T-helper 17 cell (primary cell): ENCODE measurements at regions not wholly inside any gene's neighbourhood (a gene's known extent, or its start where the extent isn't known, plus 50 kb on each side); places are given as distances from the start of the nearest gene placed in this dataset.

Experiments used
- ATAC-seq: fragments of 150-1000 bp; cut with Tn5 transposase; 2 replicates; pipeline ENCODE4 v1.10.0; 2021; ENCODE audit warnings: mild to moderate bottlenecking, moderate library complexity
- DNase-seq, 3 donors: peaks; one replicate each; pipeline versions ENCODE4 v3.0.0 to v3.0.0-alpha.2; 2020 to 2021
- H3K9me3 ChIP-seq: one replicate; pipeline ENCODE4 v1.7.0; 2013; ENCODE audit warnings: low read length, mild to moderate bottlenecking; ENCODE audit not compliant: control insufficient read depth, poor library complexity, severe bottlenecking
- H3K27ac Mint-ChIP-seq: one replicate; pipeline ENCODE4 v1.8.0; 2022; ENCODE audit warnings: mild to moderate bottlenecking, moderate library complexity, mixed read lengths
- H3K27me3 Mint-ChIP-seq: one replicate; pipeline ENCODE4 v1.8.0; 2022; ENCODE audit warnings: mixed read lengths
- H3K36me3 Mint-ChIP-seq: one replicate; pipeline ENCODE4 v1.8.0; 2022; ENCODE audit warnings: low read depth, mixed read lengths
- H3K4me1 Mint-ChIP-seq: one replicate; pipeline ENCODE4 v1.8.0; 2022; ENCODE audit warnings: mild to moderate bottlenecking, mixed read lengths
- H3K4me3 Mint-ChIP-seq: one replicate; pipeline ENCODE4 v1.8.0; 2022; ENCODE audit warnings: mild to moderate bottlenecking, moderate library complexity, mixed read lengths

DNA sequence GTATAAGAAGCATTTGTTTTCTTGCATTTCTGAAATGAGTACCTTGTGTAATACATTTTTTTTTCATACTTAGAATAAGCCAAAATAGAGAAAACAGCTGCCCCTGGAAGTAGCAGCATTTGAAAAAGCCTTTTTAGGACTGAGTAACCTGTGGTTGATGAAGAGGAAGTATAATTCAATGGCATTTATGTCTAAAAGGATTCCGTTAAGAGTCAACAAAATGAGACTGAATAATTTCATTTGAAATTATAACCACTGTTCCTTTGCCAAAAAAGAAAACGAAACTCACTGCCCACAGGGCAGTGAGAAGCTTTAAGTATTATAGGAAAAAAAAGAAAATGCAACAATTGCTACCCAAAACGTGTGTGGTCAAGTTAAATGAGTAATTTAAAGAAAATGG, 705.6 kb upstream of the PHF14 start:
- Mint-ChIP-seq H3K27ac (no peak overlapping the region), H3K4me3 (no peak overlapping the region), H3K27me3 (no peaks in the 10 kb centered on the region), H3K4me1 (no peaks in the 10 kb centered on the region), H3K36me3 (no peaks in the 10 kb centered on the region)
- DNase-seq (no peak), ATAC-seq (no peak)
- H3K9me3 ChIP-seq = no peaks in the 10 kb centered on the region

DNA sequence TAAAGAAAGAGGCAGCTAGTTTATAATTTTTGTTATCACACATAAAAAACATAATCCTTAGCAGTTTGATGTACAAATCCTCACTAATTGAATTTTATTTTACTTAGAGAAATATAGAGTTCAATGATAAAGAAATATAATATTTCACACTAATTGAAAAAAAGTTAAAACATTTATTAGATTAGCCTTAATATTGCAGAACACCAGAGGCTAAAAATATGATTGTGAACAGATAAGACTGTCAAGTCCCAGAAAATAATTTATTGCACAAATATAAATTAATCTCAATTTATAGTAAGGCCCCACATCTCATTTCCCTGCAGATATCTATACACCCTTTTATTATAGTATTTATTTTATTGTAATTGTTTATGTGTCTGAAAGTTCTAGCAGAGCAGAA, 690.8 kb upstream of the PHF14 start:
- no peaks in the 10 kb centered on the region for H3K36me3 Mint-ChIP-seq
- H3K4me1 Mint-ChIP-seq = no peaks in the 10 kb centered on the region
- DNase-seq = no peak
- no peak for ATAC-seq
- H3K27ac Mint-ChIP-seq = no peak overlapping the region
- no peak overlapping the region for H3K4me3 Mint-ChIP-seq
- H3K27me3 Mint-ChIP-seq = no peaks in the 10 kb centered on the region
- no peaks in the 10 kb centered on the region for H3K9me3 ChIP-seq

DNA sequence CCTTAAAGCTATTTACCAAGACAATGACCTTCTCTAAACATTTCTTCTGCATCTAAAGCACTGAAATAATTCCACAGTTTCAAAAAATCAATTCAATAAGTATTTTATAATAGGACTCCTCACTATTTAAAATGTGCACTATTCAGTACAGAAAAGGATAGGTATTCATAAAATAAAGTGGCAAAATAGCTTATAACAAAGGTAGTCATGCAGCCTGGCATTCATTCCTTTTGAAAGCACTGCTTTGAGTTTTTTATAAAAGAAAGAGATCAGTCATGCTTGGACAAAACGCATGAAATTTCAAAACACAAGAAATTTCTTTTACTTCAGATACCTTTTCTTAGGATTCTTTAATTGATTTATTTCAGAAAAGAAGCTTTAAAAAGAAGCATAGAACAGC, 689.7 kb upstream of the PHF14 start:
- no peaks in the 10 kb centered on the region for H3K36me3 Mint-ChIP-seq

DNA sequence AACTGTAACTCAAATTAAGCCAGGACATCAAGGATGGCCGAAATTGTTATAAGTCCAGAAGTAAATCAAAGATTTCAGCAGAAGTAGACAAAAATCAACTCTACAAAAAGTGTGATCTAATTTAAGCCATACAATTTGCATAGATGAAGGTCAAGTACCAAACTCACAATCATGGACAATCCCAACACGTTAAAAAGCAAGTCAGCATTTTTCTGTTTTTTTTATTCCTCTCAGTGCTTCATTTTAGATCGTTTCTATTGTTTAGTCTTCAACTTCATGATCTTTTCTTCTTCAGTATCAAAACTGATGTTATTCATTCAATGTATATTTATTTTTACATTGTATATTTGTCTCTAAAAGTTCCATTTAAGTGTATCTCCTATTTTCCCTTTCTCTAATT, 674.3 kb upstream of the PHF14 start:
- Mint-ChIP-seq H3K27me3 (no peaks in the 10 kb centered on the region), H3K4me1 (no peaks in the 10 kb centered on the region), H3K4me3 (no peak overlapping the region), H3K36me3 (no peaks in the 10 kb centered on the region), H3K27ac (no peak overlapping the region)
- DNase-seq = no peak
- H3K9me3 ChIP-seq = no peaks in the 10 kb centered on the region
- no peak for ATAC-seq

More for the DNA sequence above, 689.7 kb upstream of the PHF14 start:
- no peak overlapping the region for H3K4me3 Mint-ChIP-seq
- H3K9me3 ChIP-seq = no peaks in the 10 kb centered on the region
- H3K27ac Mint-ChIP-seq = no peak overlapping the region
- DNase-seq = no peak
- no peak for ATAC-seq
- H3K4me1 Mint-ChIP-seq = no peaks in the 10 kb centered on the region
- H3K27me3 Mint-ChIP-seq = no peaks in the 10 kb centered on the region

DNA sequence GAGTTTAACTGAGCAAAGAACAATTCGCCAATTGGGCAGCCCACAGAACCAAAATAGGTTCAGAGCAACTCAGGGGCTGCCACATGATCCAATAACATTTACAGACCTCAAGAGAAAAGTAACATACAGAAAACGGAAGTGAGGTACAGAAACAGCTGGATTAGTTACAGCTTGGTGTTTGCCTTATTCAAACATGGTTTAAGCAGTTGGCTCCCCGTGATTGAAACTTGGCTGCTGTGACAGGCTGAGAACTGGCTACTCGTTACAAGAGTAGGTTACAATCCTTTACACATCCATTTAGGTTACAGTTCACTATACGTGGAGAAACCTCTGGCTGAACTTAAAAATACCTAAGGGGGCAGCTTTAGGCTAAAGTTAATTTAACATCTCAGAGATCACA, 673.1 kb upstream of the PHF14 start:
- H3K9me3 ChIP-seq = no peaks in the 10 kb centered on the region
- H3K4me1 Mint-ChIP-seq = no peaks in the 10 kb centered on the region
- no peaks in the 10 kb centered on the region for H3K27me3 Mint-ChIP-seq
- ATAC-seq = no peak
- no peak for DNase-seq
- no peaks in the 10 kb centered on the region for H3K36me3 Mint-ChIP-seq
- H3K4me3 Mint-ChIP-seq = no peak overlapping the region
- H3K27ac Mint-ChIP-seq = no peak overlapping the region

DNA sequence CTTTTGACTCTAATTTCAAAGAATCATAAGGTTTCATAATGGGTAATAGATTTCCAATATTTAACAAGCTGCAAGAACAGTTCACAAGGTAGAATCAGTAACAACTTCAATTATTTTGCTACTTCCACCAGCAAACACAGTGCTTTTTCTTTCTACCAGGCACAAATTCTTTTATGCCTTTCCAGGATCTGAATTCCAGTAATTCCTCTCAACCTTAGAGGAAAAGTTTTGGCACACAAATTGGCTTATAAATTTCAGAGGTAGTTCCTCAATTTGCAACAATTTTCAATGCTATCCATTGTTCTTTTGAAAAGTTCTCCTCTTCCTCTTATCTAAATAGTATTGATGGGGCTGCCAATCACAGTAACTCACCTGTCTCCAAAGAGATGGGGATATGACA, 665.4 kb upstream of the PHF14 start:
- Mint-ChIP-seq H3K36me3 (no peaks in the 10 kb centered on the region), H3K4me1 (no peaks in the 10 kb centered on the region), H3K27ac (no peak overlapping the region), H3K4me3 (no peak overlapping the region), H3K27me3 (no peaks in the 10 kb centered on the region)
- no peaks in the 10 kb centered on the region for H3K9me3 ChIP-seq
- DNase-seq = no peak
- no peak for ATAC-seq

DNA sequence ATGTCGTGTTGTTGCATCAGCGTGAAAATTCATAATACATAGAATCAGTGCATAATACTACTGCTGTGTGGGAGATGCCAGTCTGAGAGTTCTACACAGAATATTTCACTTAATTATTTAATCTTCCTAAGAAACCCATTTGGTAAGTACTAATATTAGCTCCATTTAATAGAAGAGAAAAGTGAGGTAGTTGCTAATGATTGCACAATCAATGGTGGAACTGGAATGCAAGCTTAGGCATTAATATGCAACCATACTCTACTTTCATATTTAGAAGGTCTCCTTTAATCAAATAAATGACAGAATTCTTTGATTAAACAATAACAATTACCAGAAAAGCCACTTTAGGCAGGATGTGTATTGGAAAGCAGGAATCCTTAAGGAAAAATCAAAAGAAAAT, 660.7 kb upstream of the PHF14 start:
- no peaks in the 10 kb centered on the region for H3K9me3 ChIP-seq
- no peak overlapping the region for H3K27ac Mint-ChIP-seq
- DNase-seq (no peak), ATAC-seq (no peak)
- no peaks in the 10 kb centered on the region for H3K27me3 Mint-ChIP-seq
- H3K4me3 Mint-ChIP-seq = no peak overlapping the region
- H3K36me3 Mint-ChIP-seq = no peaks in the 10 kb centered on the region
- no peaks in the 10 kb centered on the region for H3K4me1 Mint-ChIP-seq

DNA sequence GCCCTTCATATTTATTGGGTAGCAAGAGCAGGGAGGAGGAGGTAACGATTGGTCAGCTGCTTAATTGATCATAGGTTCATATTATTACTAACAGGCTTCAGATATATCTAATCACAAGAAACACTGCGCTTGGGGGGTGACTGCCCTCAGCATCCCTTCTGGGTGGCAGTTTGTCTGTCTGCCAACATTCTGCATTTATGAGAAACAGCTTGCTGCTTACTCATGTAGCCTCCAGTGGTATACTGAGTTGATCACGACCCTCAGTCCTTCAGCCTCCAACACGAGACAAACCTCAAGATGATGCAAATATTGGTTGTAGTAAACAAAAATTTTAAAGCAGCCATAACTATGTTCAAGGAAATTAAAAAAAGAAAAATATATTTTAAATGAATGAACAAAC, 657.8 kb upstream of the PHF14 start:
- H3K4me3 Mint-ChIP-seq = no peak overlapping the region
- no peaks in the 10 kb centered on the region for H3K36me3 Mint-ChIP-seq
- DNase-seq = no peak
- H3K4me1 Mint-ChIP-seq = no peaks in the 10 kb centered on the region
- no peak overlapping the region for H3K27ac Mint-ChIP-seq
- no peak for ATAC-seq
- H3K9me3 ChIP-seq = no peaks in the 10 kb centered on the region
- H3K27me3 Mint-ChIP-seq = no peaks in the 10 kb centered on the region

DNA sequence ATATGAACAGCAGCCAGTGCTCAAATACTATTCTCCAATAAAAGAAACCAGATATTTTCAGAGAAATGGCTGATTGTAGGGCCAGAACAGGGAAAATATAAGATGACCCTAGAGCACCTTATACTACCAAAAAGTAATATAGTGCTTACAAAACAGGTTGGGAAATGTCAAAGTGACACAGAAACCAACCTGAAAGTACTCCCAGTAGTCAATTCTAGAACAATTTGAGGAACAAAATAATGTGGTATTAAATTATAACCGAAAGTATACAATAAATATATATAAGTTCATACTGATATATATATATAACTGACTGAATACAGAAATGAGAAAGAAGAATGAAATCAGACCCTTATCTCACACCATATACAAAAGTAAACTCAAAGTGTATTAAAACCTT, 657.2 kb upstream of the PHF14 start:
- Mint-ChIP-seq H3K27me3 (no peaks in the 10 kb centered on the region), H3K4me3 (no peak overlapping the region), H3K36me3 (no peaks in the 10 kb centered on the region), H3K4me1 (no peaks in the 10 kb centered on the region), H3K27ac (no peak overlapping the region)
- ATAC-seq (no peak), DNase-seq (no peak)
- no peaks in the 10 kb centered on the region for H3K9me3 ChIP-seq

DNA sequence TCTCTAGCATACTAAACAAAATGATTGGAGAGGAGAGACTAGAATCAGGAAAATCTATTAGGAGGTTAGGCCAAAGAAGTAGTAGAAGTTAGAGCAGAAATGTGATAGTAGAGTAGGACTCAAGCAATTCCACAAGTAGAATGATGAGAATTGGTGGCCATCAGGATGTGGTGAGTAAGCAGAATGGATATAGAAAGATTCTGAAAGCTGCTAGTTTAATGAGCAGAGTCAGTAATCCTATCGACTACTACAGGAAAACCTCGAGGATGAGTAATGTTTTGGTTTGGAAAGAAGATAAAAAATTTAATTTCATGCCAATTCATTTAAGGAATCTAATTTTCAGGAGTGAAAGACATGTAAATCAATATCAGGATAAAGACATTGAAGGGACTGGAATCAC, 648.3 kb upstream of the PHF14 start:
- Mint-ChIP-seq H3K27ac (no peak overlapping the region), H3K4me3 (no peak overlapping the region), H3K4me1 (no peaks in the 10 kb centered on the region), H3K27me3 (no peaks in the 10 kb centered on the region), H3K36me3 (no peaks in the 10 kb centered on the region)
- DNase-seq (no peak), ATAC-seq (no peak)
- no peaks in the 10 kb centered on the region for H3K9me3 ChIP-seq

DNA sequence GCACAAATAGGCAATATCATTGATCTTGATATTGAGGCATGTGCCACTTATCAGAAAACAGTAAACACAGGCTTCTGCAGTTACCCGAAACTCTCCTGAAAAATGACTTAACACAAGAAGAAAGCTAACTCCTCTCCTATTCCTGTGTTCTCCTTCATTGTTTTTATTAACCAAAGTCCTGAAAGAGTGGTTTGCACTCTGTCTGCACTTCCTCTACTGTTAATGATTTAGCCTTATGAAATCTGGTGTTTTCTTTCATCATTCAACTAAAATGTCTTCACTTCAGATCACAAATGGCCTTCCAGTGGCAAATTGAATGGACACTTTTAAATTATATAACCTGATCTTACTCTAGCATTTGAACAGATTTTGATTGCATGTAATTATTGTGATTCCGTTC, 630.6 kb upstream of the PHF14 start:
- H3K36me3 Mint-ChIP-seq = no peaks in the 10 kb centered on the region
- H3K4me1 Mint-ChIP-seq = no peaks in the 10 kb centered on the region
- no peak for ATAC-seq
- no peaks in the 10 kb centered on the region for H3K27me3 Mint-ChIP-seq
- no peaks in the 10 kb centered on the region for H3K9me3 ChIP-seq
- no peak for DNase-seq
- no peak overlapping the region for H3K27ac Mint-ChIP-seq
- H3K4me3 Mint-ChIP-seq = no peak overlapping the region

DNA sequence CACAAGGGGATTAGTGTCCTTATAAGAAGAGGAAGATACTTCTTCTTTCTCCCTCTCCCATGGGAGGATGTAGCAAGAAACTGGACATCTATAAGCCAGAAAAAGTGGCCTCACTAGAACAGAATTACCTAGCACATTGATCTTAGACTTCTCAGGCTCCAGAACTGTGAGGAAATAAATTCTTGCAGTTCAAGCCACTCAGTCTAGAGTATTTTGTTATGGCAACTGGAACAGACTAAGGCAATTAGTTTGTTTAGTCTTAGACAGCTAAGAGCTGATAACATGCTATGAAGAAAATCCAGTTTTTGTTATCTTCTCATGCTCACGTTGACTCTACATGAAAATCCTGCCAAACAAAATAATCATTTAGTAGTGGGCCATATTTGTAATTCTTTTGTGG, 627.6 kb upstream of the PHF14 start:
- Mint-ChIP-seq H3K27me3 (no peaks in the 10 kb centered on the region), H3K36me3 (no peaks in the 10 kb centered on the region), H3K4me3 (no peak overlapping the region), H3K27ac (no peak overlapping the region), H3K4me1 (no peaks in the 10 kb centered on the region)
- ATAC-seq (no peak), DNase-seq (no peak)
- no peaks in the 10 kb centered on the region for H3K9me3 ChIP-seq

DNA sequence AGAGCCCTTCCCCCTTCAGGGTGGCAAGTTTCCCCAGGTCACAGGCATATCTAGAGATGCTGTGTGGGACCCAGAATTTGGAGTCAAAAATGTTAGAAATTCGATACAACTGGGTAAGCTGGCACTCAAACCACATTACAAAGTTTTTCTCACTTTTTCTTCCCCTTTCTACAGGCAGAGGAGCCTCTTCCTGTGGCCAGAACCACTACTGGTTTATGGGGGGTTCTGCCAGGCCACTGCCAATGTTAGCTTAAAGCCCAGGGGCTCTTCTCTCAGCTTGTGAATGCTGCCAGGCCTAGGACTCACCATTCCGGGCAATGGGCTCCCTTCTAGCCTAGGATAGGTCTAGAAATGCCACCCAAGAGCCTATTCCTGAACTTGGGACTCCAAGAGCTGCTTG, 617.9 kb upstream of the PHF14 start:
- H3K4me3 Mint-ChIP-seq = no peak overlapping the region
- H3K4me1 Mint-ChIP-seq = no peaks in the 10 kb centered on the region
- no peaks in the 10 kb centered on the region for H3K36me3 Mint-ChIP-seq
- DNase-seq (no peak), ATAC-seq (no peak)
- no peaks in the 10 kb centered on the region for H3K9me3 ChIP-seq
- no peaks in the 10 kb centered on the region for H3K27me3 Mint-ChIP-seq
- no peak overlapping the region for H3K27ac Mint-ChIP-seq

DNA sequence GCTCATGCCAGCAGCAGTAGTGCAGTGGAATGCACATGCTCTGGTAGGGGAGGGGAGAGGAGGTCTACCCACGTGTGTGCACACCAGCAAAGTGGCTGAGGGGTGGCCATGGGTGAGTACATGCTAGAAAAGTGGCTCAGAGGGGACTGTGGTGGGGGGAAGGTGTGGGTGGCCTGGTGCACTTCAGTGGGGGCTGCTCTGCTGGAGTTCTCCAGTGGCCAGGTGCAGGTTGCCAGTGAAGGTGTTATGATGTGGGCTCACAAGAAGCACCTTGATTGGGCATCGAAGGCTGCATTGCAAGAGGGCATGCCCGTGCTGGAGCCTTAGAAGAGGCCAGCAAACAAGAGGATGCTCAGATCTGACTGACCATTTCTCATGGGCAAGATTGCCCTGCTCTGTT, 613.6 kb upstream of the PHF14 start:
- Mint-ChIP-seq H3K4me3 (no peak overlapping the region), H3K4me1 (no peaks in the 10 kb centered on the region), H3K27ac (no peak overlapping the region), H3K36me3 (no peaks in the 10 kb centered on the region), H3K27me3 (no peaks in the 10 kb centered on the region)
- no peak for DNase-seq
- no peaks in the 10 kb centered on the region for H3K9me3 ChIP-seq
- no peak for ATAC-seq

DNA sequence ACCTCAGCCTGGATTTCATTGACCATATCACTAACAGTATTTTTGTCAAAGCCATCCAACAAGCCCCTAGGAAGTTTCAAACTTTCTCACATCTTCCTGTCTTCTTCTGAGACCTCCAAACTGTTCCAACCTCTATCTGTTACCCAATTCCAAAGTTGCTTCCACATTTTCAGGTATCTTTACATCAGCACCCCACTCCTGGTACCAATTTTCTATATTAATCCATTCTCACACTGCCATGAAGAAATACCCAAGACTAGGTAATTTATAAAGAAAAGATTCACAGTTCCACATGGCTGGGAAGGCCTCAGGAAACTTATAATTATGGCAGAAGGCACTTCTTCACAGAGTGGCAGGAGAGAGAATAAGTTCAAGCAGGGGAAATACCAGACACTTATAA, 571.9 kb upstream of the PHF14 start:
- Mint-ChIP-seq H3K36me3 (no peaks in the 10 kb centered on the region), H3K27me3 (no peaks in the 10 kb centered on the region), H3K4me1 (no peaks in the 10 kb centered on the region), H3K27ac (no peak overlapping the region), H3K4me3 (no peak overlapping the region)
- DNase-seq (no peak), ATAC-seq (no peak)
- H3K9me3 ChIP-seq = no peaks in the 10 kb centered on the region
